Activated B cell treated with CpG ODN at 0.5 μM for 24 hours (primary cell): ENCODE measurements at regions not wholly inside any gene's neighbourhood (a gene's known extent, or its start where the extent isn't known, plus 50 kb on each side); places are given as distances from the start of the nearest gene placed in this dataset.

Experiments
- ATAC-seq: fragments of 200-7000 bp; cut with Tn5 transposase; one replicate; pipeline ENCODE4 v1.10.0; 2021; ENCODE audit warnings: low read depth, mild to moderate bottlenecking, moderate library complexity
- CTCF ChIA-PET: fragments of 350-600 bp; sonication (Branson Sonifier 250); formaldehyde crosslinking; loops from one replicate; lab custom pipeline; 2021; ENCODE audit warnings: antibody characterized with exemption; lab: Charles Lee
- POLR2A ChIA-PET: fragments of 350-600 bp; sonication (Branson Sonifier 250); formaldehyde crosslinking; loops from one replicate; lab custom pipeline; 2021; ENCODE audit warnings: antibody characterized with exemption; lab: Charles Lee
- DNase-seq: peaks from one replicate; pipeline ENCODE4 v3.0.0; 2022
- H3K27ac Mint-ChIP-seq: one replicate; pipeline ENCODE4 v1.8.0; 2020; ENCODE audit warnings: mixed read lengths
- H3K27me3 Mint-ChIP-seq: one replicate; pipeline ENCODE4 v1.8.0; 2021; ENCODE audit warnings: mixed read lengths
- H3K36me3 Mint-ChIP-seq: one replicate; pipeline ENCODE4 v1.8.0; 2021; ENCODE audit warnings: low read depth, mixed read lengths
- H3K4me1 Mint-ChIP-seq: one replicate; pipeline ENCODE4 v1.8.0; 2021; ENCODE audit warnings: mixed read lengths
- H3K4me3 Mint-ChIP-seq: one replicate; pipeline ENCODE4 v1.8.0; 2020; ENCODE audit warnings: mild to moderate bottlenecking, mixed read lengths
- H3K9me3 Mint-ChIP-seq: one replicate; pipeline ENCODE4 v1.8.0; 2020; ENCODE audit warnings: mixed read lengths
- CTCF ChIP-seq: fragments of 200-600 bp; IDR thresholded peaks from one replicate; pipeline ENCODE4 v1.8.0; 2022; ENCODE audit warnings: antibody characterized with exemption, mild to moderate bottlenecking
- intact Hi-C: fragments of 100-400 bp; cut with micrococcal nuclease; formaldehyde crosslinking; loops from one replicate; pipeline ENCODE4 v1.15.1; 2024

GRCh38 chr14:22411398-22412055, 177.5 kb downstream of the DAD1 start:
- ChIA-PET CTCF (interaction anchor here (0.6 kb wide), 1 partner anchor 171 kb away, joined by 3 read pairs; no protein-coding TSS in a partner anchor), POLR2A (no interaction called here)
- no peaks in the 10 kb centered on the region for H3K4me1 Mint-ChIP-seq
- no peak for TF ChIP-seq CTCF
- H3K9me3 Mint-ChIP-seq: no peaks in the 10 kb centered on the region
- no peak for ATAC-seq
- DNase-seq: no peak
- H3K27me3 Mint-ChIP-seq: no peaks in the 10 kb centered on the region
- H3K27ac Mint-ChIP-seq: no peak overlapping the region
- intact Hi-C loops: no loop called here
- H3K36me3 Mint-ChIP-seq: no peaks in the 10 kb centered on the region
- no peak overlapping the region for H3K4me3 Mint-ChIP-seq

- intact Hi-C loops: no loop called here
- Mint-ChIP-seq H3K27ac (no peak overlapping the region), H3K9me3 (no peaks in the 10 kb centered on the region), H3K36me3 (no peaks in the 10 kb centered on the region), H3K27me3 (peaks cover 2% of the 10 kb centered on the region), H3K4me3 (no peak overlapping the region), H3K4me1 (no peaks in the 10 kb centered on the region)
- ChIA-PET CTCF (interaction anchor here (0.7 kb wide), 1 partner anchor 160 kb away, joined by 3 read pairs; no protein-coding TSS in a partner anchor), POLR2A (interaction anchor here (1.0 kb wide), 1 partner anchor 10 kb away, joined by 3 read pairs; no protein-coding TSS in a partner anchor)
- TF ChIP-seq CTCF: no peak
- ATAC-seq (no peak), DNase-seq (no peak)
These were observed 178.5 kb downstream of the DAD1 start for GRCh38 chr14:22410497-22410896.

- Mint-ChIP-seq H3K27me3 (peaks cover 2% of the 10 kb centered on the region), H3K36me3 (no peaks in the 10 kb centered on the region), H3K27ac (no peak overlapping the region), H3K4me1 (no peaks in the 10 kb centered on the region), H3K4me3 (no peak overlapping the region), H3K9me3 (no peaks in the 10 kb centered on the region)
- intact Hi-C loops: no loop called here
- TF ChIP-seq CTCF: no peak
- DNase-seq: no peak
- ChIA-PET POLR2A (interaction anchor here (1.0 kb wide), 1 partner anchor 161 kb away, joined by 3 read pairs; no protein-coding TSS in a partner anchor), CTCF (no interaction called here)
- no peak for ATAC-seq
These were observed 180.0 kb downstream of the DAD1 start for GRCh38 chr14:22409006-22409405.

- Mint-ChIP-seq H3K4me3 (no peak overlapping the region), H3K27ac (no peak overlapping the region), H3K4me1 (no peaks in the 10 kb centered on the region), H3K36me3 (no peaks in the 10 kb centered on the region), H3K27me3 (peaks cover 2% of the 10 kb centered on the region), H3K9me3 (no peaks in the 10 kb centered on the region)
- CTCF ChIA-PET: no interaction called here
- DNase-seq: no peak
- POLR2A ChIA-PET: interaction anchor here (1.0 kb wide), 1 partner anchor 162 kb away, joined by 3 read pairs; no protein-coding TSS in a partner anchor
- ATAC-seq: no peak
- intact Hi-C loops: no loop called here
- TF ChIP-seq CTCF: no peak
These were observed 180.5 kb downstream of the DAD1 start for GRCh38 chr14:22408547-22408946.

- Mint-ChIP-seq H3K4me3 (no peak overlapping the region), H3K4me1 (no peaks in the 10 kb centered on the region), H3K27ac (no peak overlapping the region), H3K27me3 (peaks cover 2% of the 10 kb centered on the region), H3K36me3 (no peaks in the 10 kb centered on the region), H3K9me3 (no peaks in the 10 kb centered on the region)
- intact Hi-C loops: no loop called here
- CTCF ChIA-PET: no interaction called here
- POLR2A ChIA-PET: no interaction called here
- ATAC-seq (no peak), DNase-seq (no peak)
- TF ChIP-seq CTCF: no peak
These were observed 182.0 kb downstream of the DAD1 start for GRCh38 chr14:22407033-22407432.
